Neural cell (in vitro differentiated cells): ENCODE measurements at regions not wholly inside any gene's neighbourhood (a gene's known extent, or its start where the extent isn't known, plus 50 kb on each side); places are given as distances from the start of the nearest gene placed in this dataset.

ENCODE experiments used
- EP300 ChIP-seq: fragments of 450-650 bp; conservative IDR thresholded peaks from 2 replicates; pipeline ENCODE4 v1.6.1; 2014; ENCODE audit warnings: antibody characterized with exemption, mild to moderate bottlenecking, moderate library complexity; ENCODE audit not compliant: poor library complexity, severe bottlenecking
- EZH2 ChIP-seq: fragments of 200-600, 300-800 bp; shearing (Covaris generic), sonication (generic); IDR thresholded peaks from 2 replicates; pipeline ENCODE4 v1.6.1; 2014; ENCODE audit warnings: antibody characterized with exemption, low read length, borderline replicate concordance, mild to moderate bottlenecking; ENCODE audit not compliant: insufficient read depth, poor library complexity, severe bottlenecking
- POLR2AphosphoS5 ChIP-seq: IDR thresholded peaks from 2 replicates; pipeline ENCODE4 v1.6.1; 2012
- RAD21 ChIP-seq: fragments of 450-650 bp; conservative IDR thresholded peaks from 2 replicates; pipeline ENCODE4 v1.6.1; 2014; ENCODE audit warnings: antibody characterized with exemption, mild to moderate bottlenecking, moderate library complexity
- TF ChIP-seq, protein P1 (sequence below): fragments of 450-650 bp; IDR thresholded peaks from 2 replicates; pipeline ENCODE4 v1.5.1; 2014; ENCODE audit warnings: antibody characterized with exemption, mild to moderate bottlenecking, moderate library complexity; ENCODE audit not compliant: poor library complexity, severe bottlenecking

DNA sequence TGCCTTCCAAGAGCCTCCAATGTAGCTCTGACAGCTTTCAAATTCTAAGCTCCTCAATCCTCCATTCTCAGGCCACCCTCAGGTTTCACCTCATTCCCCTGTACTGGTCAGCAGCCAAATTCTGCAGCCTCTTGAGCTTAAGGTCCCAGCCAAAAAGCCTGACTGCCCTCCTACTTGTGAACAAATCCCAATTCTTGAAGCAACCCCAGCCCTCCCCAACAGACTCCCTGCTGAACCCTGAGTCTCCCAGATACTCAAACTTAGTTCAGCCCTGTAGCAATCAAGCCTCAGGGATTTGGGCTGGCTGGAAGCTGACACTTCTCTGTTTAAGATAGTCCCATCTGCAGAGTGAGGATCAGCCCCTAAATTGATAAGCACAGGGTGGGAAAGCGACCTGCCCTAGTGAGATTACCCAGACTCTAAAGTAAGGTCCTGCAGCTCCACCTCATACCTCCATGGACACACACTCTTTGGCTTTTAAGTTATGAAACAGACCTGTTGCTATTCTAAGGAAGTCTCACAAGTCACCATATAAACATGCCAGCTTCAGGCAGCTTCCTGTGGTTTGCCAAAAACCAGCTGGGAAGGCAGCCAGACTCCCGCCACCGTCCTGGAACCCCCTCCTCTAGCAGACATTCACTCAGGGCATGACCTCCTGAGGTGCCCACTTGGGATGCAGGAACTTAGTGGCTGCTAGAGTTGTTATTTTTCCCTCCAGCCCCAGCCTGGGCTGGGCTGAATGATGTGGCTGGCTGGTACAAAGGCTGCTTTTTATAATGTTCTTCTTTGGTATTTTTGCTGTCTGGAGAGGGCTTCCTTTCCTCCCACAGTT, 82.5 kb upstream of the PICALM start:
- TF ChIP-seq, protein P1, sequence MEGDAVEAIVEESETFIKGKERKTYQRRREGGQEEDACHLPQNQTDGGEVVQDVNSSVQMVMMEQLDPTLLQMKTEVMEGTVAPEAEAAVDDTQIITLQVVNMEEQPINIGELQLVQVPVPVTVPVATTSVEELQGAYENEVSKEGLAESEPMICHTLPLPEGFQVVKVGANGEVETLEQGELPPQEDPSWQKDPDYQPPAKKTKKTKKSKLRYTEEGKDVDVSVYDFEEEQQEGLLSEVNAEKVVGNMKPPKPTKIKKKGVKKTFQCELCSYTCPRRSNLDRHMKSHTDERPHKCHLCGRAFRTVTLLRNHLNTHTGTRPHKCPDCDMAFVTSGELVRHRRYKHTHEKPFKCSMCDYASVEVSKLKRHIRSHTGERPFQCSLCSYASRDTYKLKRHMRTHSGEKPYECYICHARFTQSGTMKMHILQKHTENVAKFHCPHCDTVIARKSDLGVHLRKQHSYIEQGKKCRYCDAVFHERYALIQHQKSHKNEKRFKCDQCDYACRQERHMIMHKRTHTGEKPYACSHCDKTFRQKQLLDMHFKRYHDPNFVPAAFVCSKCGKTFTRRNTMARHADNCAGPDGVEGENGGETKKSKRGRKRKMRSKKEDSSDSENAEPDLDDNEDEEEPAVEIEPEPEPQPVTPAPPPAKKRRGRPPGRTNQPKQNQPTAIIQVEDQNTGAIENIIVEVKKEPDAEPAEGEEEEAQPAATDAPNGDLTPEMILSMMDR = no peak
- TF ChIP-seq EZH2 (no peak), POLR2AphosphoS5 (no peak), RAD21 (no peak), EP300 (no peak)
